ENCODE measurements at regions not wholly inside any gene's neighbourhood (a gene's known extent, or its start where the extent isn't known, plus 50 kb on each side); places are given as distances from the start of the nearest gene placed in this dataset.

GRCh38 chr5:126017096-126017495 is 406.1 kb upstream of the GRAMD2B start:
- H3K9ac ChIP-seq (ENCODE audit: extremely low read depth, low read length, poor library complexity, severe bottlenecking) = no peak overlapping the region
- no peak overlapping the region for H3K4me3 ChIP-seq (ENCODE audit: low read length)
- H3K9me3 ChIP-seq (ENCODE audit: control insufficient read depth, low read length) = peaks cover 26% of the 10 kb centered on the region
- 88 to 94% methylated on average over 2 of the region's 2 CpGs for WGBS, 2 experiments (ENCODE audit: insufficient coverage in 1 of 2, insufficient read length in 1 of 2)
- peaks cover 11% of the 10 kb centered on the region for H3K36me3 Mint-ChIP-seq (ENCODE audit: low read depth)
- TF ChIP-seq CTCF (conservative IDR thresholded peaks at IDR 0.05) = no peak
- H3K36me3 ChIP-seq (ENCODE audit: control insufficient read depth, insufficient read depth, low read length) = peaks cover 9% of the 10 kb centered on the region
- H3K27ac Mint-ChIP-seq = no peak overlapping the region
- H3K4me1 ChIP-seq (ENCODE audit: control insufficient read depth, insufficient read depth, low read length) = peaks cover 14% of the 10 kb centered on the region
- no peak for DNase-seq
- no peak overlapping the region for H3K27ac ChIP-seq (ENCODE audit: low read depth, low read length)
- H3K9me3 Mint-ChIP-seq = peaks cover 18% of the 10 kb centered on the region
- no peaks in the 10 kb centered on the region for H3K27me3 Mint-ChIP-seq (ENCODE audit: insufficient read depth)
- H3K4me3 Mint-ChIP-seq = no peak overlapping the region
- peaks cover 42% of the 10 kb centered on the region for H3K4me1 Mint-ChIP-seq
- H3K27me3 ChIP-seq (ENCODE audit: control insufficient read depth, insufficient read depth, low read length, poor library complexity, severe bottlenecking) = no peaks in the 10 kb centered on the region

DNA sequence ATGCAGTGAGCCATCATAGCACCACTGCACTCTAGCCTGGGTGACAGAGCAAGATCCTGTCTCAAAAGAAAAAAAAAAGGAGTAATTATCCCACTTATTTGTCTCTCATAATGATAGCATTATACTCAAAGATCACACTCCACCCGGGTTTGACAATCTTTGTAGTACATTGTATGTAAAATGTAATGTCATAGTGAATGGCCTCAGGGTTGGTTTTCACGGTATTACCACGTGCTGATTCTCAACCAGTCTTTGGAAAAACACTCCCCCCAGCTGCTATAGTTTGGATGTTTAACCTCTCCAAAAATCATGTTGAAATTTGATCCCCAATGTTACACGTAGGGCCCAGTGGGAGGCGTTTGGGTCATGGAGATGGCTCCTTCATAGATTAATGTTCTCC is 402.4 kb upstream of the GRAMD2B start:
- Histone ChIP-seq H3K27me3 (ENCODE audit: control insufficient read depth, insufficient read depth, low read length, poor library complexity, severe bottlenecking) (no peaks in the 10 kb centered on the region), H3K4me3 (ENCODE audit: low read length) (peak overlapping the region; percentile 17), H3K4me1 (ENCODE audit: control insufficient read depth, insufficient read depth, low read length) (peaks cover 9% of the 10 kb centered on the region), H3K36me3 (ENCODE audit: control insufficient read depth, insufficient read depth, low read length) (peaks cover 9% of the 10 kb centered on the region), H3K9me3 (ENCODE audit: control insufficient read depth, low read length) (peaks cover 37% of the 10 kb centered on the region), H3K27ac (ENCODE audit: low read depth, low read length) (no peak overlapping the region), H3K9ac (ENCODE audit: extremely low read depth, low read length, poor library complexity, severe bottlenecking) (no peak overlapping the region)
- TF ChIP-seq CTCF (conservative IDR thresholded peaks at IDR 0.05) = no peak
- Mint-ChIP-seq H3K4me1 (peaks cover 27% of the 10 kb centered on the region), H3K27me3 (ENCODE audit: insufficient read depth) (no peaks in the 10 kb centered on the region), H3K27ac (no peak overlapping the region), H3K9me3 (peaks cover 26% of the 10 kb centered on the region), H3K36me3 (ENCODE audit: low read depth) (peaks cover 13% of the 10 kb centered on the region), H3K4me3 (no peak overlapping the region)
- DNase-seq = no peak
- WGBS, 2 experiments (ENCODE audit: insufficient coverage in 1 of 2, insufficient read length in 1 of 2) = 91 to 100% methylated on average over 2 to 5 of the region's 5 CpGs

DNA sequence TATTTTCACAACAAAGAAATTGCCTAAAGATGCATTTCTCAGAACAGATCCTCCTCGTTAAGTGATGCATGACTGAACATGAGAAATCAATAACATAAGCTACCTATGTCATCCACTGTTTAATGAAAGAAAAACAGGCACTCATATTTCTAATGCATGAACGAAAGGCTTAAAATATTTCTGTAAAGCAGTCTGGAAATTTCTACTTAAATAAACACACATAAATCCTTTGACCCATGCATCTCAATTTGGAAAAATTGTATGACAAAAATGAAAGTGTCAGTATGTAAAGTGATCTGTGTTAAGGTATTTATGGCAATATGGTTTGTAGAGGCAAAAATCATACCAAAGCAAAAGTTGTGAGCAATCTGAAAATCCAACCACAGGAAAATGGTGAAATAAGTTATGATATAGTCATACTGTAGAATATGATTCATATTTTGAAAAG is 399.2 kb upstream of the GRAMD2B start:
- peaks cover 16% of the 10 kb centered on the region for H3K4me1 Mint-ChIP-seq
- no peak for DNase-seq
- no peak overlapping the region for H3K4me3 Mint-ChIP-seq
- WGBS, 2 experiments (ENCODE audit: insufficient coverage in 1 of 2, insufficient read length in 1 of 2) = 93 to 100% methylated on average over 1 to 2 of the region's 2 CpGs
- H3K9me3 Mint-ChIP-seq = peaks cover 36% of the 10 kb centered on the region
- Histone ChIP-seq H3K9ac (ENCODE audit: extremely low read depth, low read length, poor library complexity, severe bottlenecking) (no peak overlapping the region), H3K4me1 (ENCODE audit: control insufficient read depth, insufficient read depth, low read length) (no peaks in the 10 kb centered on the region), H3K4me3 (ENCODE audit: low read length) (no peak overlapping the region), H3K27ac (ENCODE audit: low read depth, low read length) (no peak overlapping the region), H3K36me3 (ENCODE audit: control insufficient read depth, insufficient read depth, low read length) (peaks cover 9% of the 10 kb centered on the region), H3K9me3 (ENCODE audit: control insufficient read depth, low read length) (peaks cover 43% of the 10 kb centered on the region), H3K27me3 (ENCODE audit: control insufficient read depth, insufficient read depth, low read length, poor library complexity, severe bottlenecking) (no peaks in the 10 kb centered on the region)
- no peak for TF ChIP-seq CTCF (conservative IDR thresholded peaks at IDR 0.05)
- H3K27me3 Mint-ChIP-seq (ENCODE audit: insufficient read depth) = no peaks in the 10 kb centered on the region
- H3K36me3 Mint-ChIP-seq (ENCODE audit: low read depth) = peaks cover 19% of the 10 kb centered on the region
- H3K27ac Mint-ChIP-seq = no peak overlapping the region
